GM21737 (cell line): ENCODE measurements at regions not wholly inside any gene's neighbourhood (a gene's known extent, or its start where the extent isn't known, plus 50 kb on each side); places are given as distances from the start of the nearest gene placed in this dataset.

ENCODE experiments used
- ATAC-seq: cut with Tn5 transposase; IDR thresholded peaks from one replicate; pipeline ENCODE4 v1.9.1; 2021; ENCODE audit warnings: mild to moderate bottlenecking, moderate library complexity; ENCODE audit not compliant: unreplicated experiment

GRCh38 chr6:156461647-156462046 lies 315.5 kb upstream of the ARID1B start:
- no peak for ATAC-seq

- ATAC-seq, result no peak
Measured at GRCh38 chr6:156457601-156458000, 319.6 kb upstream of the ARID1B start.

GRCh38 chr6:156455847-156456246 lies 321.3 kb upstream of the ARID1B start:
- ATAC-seq, result no peak

GRCh38 chr6:156454867-156455266 lies 322.3 kb upstream of the ARID1B start:
- ATAC-seq, result no peak

- ATAC-seq, result no peak
Measured at GRCh38 chr6:156451726-156452125, 325.5 kb upstream of the ARID1B start.

GRCh38 chr6:156451088-156451487 lies 326.1 kb upstream of the ARID1B start:
- ATAC-seq, result no peak

- ATAC-seq, result no peak
Measured at GRCh38 chr6:156450421-156450820, 326.8 kb upstream of the ARID1B start.

- ATAC-seq, result no peak
Measured at GRCh38 chr6:156449569-156449968, 327.6 kb upstream of the ARID1B start.

GRCh38 chr6:156449128-156449527 lies 328.1 kb upstream of the ARID1B start:
- ATAC-seq, result no peak

- no peak for ATAC-seq
Measured at GRCh38 chr6:156448579-156448978, 328.6 kb upstream of the ARID1B start.

- no peak for ATAC-seq
Measured at GRCh38 chr6:156440688-156441087, 336.5 kb upstream of the ARID1B start.

- ATAC-seq, result no peak
Measured at GRCh38 chr6:156438350-156438923, 338.7 kb upstream of the ARID1B start.

- no peak for ATAC-seq
Measured at GRCh38 chr6:156437121-156437879, 339.9 kb upstream of the ARID1B start.

GRCh38 chr6:156434795-156435190 lies 342.4 kb upstream of the ARID1B start:
- ATAC-seq, result no peak

GRCh38 chr6:156434049-156434794 lies 343.0 kb upstream of the ARID1B start:
- ATAC-seq, result no peak

GRCh38 chr6:156432543-156432942 lies 344.6 kb upstream of the ARID1B start:
- no peak for ATAC-seq

GRCh38 chr6:156430386-156430785 lies 346.8 kb upstream of the ARID1B start:
- ATAC-seq, result no peak

GRCh38 chr6:156427345-156427744 lies 349.8 kb upstream of the ARID1B start:
- no peak for ATAC-seq

- no peak for ATAC-seq
Measured at GRCh38 chr6:156425359-156426020, 351.7 kb upstream of the ARID1B start.

GRCh38 chr6:156423829-156424228 lies 353.3 kb upstream of the ARID1B start:
- no peak for ATAC-seq

- no peak for ATAC-seq
Measured at GRCh38 chr6:156423075-156423474, 354.1 kb upstream of the ARID1B start.
